Stomach (tissue), 8 donors: ENCODE measurements at regions not wholly inside any gene's neighbourhood (a gene's known extent, or its start where the extent isn't known, plus 50 kb on each side); places are given as distances from the start of the nearest gene placed in this dataset.

Experiments
- DNase-seq, 2 donors: peaks; one replicate each; pipeline versions ENCODE4 v3.0.0 to v3.0.0-alpha.2; 2013 to 2019
- H3K27ac ChIP-seq, 5 donors: fragments of 200-600 bp in 4 of 5; sonication (generic) in 4 of 5; one replicate each; pipeline ENCODE4 v1.5.1; 2013 to 2019; ENCODE audit warnings: mild to moderate bottlenecking in 1 of 5, moderate library complexity in 1 of 5
- H3K27me3 ChIP-seq, 3 donors: fragments of 200-600 bp; sonication (generic); one replicate each; pipeline ENCODE4 v1.5.1; 2017 to 2019; ENCODE audit warnings: mixed run types in 1 of 3
- H3K36me3 ChIP-seq, 4 donors: fragments of 200-600 bp; sonication (generic); 1 replicate in 3 of 4; 2 replicates in 1 of 4; pipeline ENCODE4 v1.5.1; 2016 to 2019
- H3K4me1 ChIP-seq, 4 donors: fragments of 200-600 bp; sonication (generic); one replicate each; pipeline ENCODE4 v1.5.1; 2016 to 2019
- H3K4me3 ChIP-seq, 4 donors: fragments of 200-600 bp; sonication (generic) in 3 of 4; one replicate each; pipeline ENCODE4 v1.5.1; 2016 to 2019; ENCODE audit warnings: mild to moderate bottlenecking in 1 of 4
- H3K9me3 ChIP-seq, 4 donors: fragments of 200-600 bp; sonication (generic); one replicate each; pipeline ENCODE4 v1.5.1; 2016 to 2019
- EP300 ChIP-seq: sonication (generic); formaldehyde crosslinking; IDR thresholded peaks from one replicate; pipeline ENCODE4 v1.6.1; 2017; ENCODE audit warnings: antibody characterized with exemption
- POLR2A ChIP-seq, 4 donors: fragments of 450-650 bp; IDR thresholded peaks; one replicate each; pipeline ENCODE4 v1.6.1; 2016; ENCODE audit warnings: antibody characterized with exemption in 4 of 4, control low read depth in 2 of 4, mild to moderate bottlenecking in 1 of 4, moderate library complexity in 1 of 4
- POLR2AphosphoS5 ChIP-seq, 3 donors: sonication (generic); formaldehyde crosslinking; IDR thresholded peaks; one replicate each; pipeline ENCODE4 v1.6.1; 2016; ENCODE audit warnings: antibody characterized with exemption in 3 of 3
- WGBS, 5 donors: extraction: QIAGEN DNeasy Blood & Tissue Kit in 3 of 5; methylation state at CpG; one replicate each; pipeline versions ENCODE4 v1.1.5 to v1.1.7; 2013 to 2018; 5-methylcytosine and 5-hydroxymethylcytosine counted together
- intact Hi-C: fragments of 100-400 bp; cut with DNase I; formaldehyde crosslinking; loops from one replicate; pipeline ENCODE4 v1.15.1; 2023; ENCODE audit warnings: low total_unique reads
- TF ChIP-seq, protein P1 (sequence below), 7 experiments: fragments of 450-650 bp in 4 of 7; fragments of 200-600 bp in 3 of 7; sonication (generic) in 3 of 7; IDR thresholded peaks; one replicate each; pipeline ENCODE4 v1.5.1; 2016 to 2019; ENCODE audit warnings: antibody characterized with exemption in 7 of 7, control low read depth in 2 of 7, mild to moderate bottlenecking in 1 of 7
- donor health status: healthy with polysubstance abuse.
- donor health status: Bipolar disorder and iron deficiency.
- donor health status: healthy.

DNA sequence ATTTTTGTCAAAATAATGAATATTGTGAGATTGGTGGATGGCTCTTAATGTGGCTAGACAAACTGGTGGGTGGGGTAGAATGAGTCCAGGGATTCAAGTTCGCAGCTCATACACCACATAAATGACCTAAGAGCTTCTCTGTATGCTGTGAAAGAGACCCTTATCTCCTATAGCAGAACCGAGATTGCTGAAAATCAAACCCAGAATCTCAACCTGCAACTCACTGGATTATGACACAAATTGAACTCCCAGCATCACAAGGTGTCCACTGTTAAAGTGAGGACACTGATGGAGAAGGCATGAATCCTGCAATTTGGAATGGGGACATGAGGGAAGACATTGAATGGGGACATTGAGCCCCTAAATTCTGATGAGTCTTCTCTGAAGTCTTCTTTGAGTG is 51.3 kb upstream of the CNKSR3 start:
- Histone ChIP-seq H3K27me3 (no peaks in the 10 kb centered on the region), H3K36me3 (no peaks in the 10 kb centered on the region), H3K9me3 (no peaks in the 10 kb centered on the region), H3K4me1 (no peaks in the 10 kb centered on the region), H3K27ac (no peak overlapping the region), H3K4me3 (no peak overlapping the region)
- DNase-seq, result no peak
- TF ChIP-seq POLR2A (IDR thresholded peaks at IDR 0.05) (no peak), POLR2AphosphoS5 (IDR thresholded peaks at IDR 0.05) (no peak), EP300 (no peak)
- TF ChIP-seq, protein P1, sequence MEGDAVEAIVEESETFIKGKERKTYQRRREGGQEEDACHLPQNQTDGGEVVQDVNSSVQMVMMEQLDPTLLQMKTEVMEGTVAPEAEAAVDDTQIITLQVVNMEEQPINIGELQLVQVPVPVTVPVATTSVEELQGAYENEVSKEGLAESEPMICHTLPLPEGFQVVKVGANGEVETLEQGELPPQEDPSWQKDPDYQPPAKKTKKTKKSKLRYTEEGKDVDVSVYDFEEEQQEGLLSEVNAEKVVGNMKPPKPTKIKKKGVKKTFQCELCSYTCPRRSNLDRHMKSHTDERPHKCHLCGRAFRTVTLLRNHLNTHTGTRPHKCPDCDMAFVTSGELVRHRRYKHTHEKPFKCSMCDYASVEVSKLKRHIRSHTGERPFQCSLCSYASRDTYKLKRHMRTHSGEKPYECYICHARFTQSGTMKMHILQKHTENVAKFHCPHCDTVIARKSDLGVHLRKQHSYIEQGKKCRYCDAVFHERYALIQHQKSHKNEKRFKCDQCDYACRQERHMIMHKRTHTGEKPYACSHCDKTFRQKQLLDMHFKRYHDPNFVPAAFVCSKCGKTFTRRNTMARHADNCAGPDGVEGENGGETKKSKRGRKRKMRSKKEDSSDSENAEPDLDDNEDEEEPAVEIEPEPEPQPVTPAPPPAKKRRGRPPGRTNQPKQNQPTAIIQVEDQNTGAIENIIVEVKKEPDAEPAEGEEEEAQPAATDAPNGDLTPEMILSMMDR (IDR thresholded peaks at IDR 0.05), result no peak
- 88 to 92% (median 90%) methylated on average over 2 of the region's 2 CpGs for WGBS, 5 donors
- intact Hi-C loops, result no loop called here

DNA sequence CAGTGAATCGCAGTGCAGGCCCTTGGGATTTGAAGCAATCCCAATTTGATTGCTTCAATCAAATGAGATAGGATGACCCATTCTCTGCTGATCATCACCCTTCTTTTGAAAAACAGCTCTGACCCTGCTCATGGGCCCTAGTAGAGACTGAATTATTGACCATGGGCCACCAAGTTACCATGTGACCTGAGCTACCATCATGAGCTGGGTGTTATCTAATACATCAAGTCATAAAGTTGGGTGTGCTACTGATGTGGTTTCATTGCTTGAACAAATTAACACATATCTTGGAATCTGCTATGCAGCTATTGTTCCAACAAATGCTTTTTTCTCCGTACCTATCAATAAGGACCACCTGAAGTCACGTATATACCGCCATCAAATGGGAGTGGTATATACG is 54.8 kb upstream of the CNKSR3 start:
- peaks cover 0 to 14% (median 5%) of the 10 kb centered on the region in 4 donors for H3K4me1 ChIP-seq
- WGBS, 5 donors, result 95 to 100% (median 96%) methylated on average over 5 of the region's 5 CpGs
- H3K9me3 ChIP-seq, result no peaks in the 10 kb centered on the region
- no peak for DNase-seq
- H3K36me3 ChIP-seq, result no peaks in the 10 kb centered on the region
- intact Hi-C loops, result no loop called here
- no peaks in the 10 kb centered on the region for H3K27me3 ChIP-seq
- TF ChIP-seq, protein P1 (IDR thresholded peaks at IDR 0.05), result no peak
- TF ChIP-seq EP300 (no peak), POLR2A (IDR thresholded peaks at IDR 0.05) (no peak), POLR2AphosphoS5 (IDR thresholded peaks at IDR 0.05) (no peak)
- no peak overlapping the region for H3K27ac ChIP-seq
- no peak overlapping the region for H3K4me3 ChIP-seq

DNA sequence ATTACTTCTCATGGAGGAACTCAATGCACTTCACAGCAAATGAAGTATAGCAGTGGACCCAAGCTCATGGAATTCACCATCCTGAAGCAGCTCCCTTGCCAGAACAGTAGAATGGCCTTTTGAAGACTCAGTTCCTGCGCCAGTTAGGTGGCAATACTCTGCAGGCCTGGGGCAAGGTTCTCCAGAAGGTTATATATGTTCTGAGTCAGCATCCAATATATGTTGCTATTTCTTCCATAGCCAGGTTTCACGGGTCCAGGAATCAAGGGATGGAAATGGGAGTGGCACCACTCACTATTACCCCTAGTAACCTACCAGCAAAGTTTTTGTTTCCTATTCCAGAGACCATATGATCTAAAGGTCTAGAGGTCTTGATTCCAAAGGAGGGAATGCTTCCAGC is 56.4 kb upstream of the CNKSR3 start:
- no peak for DNase-seq
- H3K9me3 ChIP-seq, result no peaks in the 10 kb centered on the region
- no peak overlapping the region for H3K4me3 ChIP-seq
- no peaks in the 10 kb centered on the region for H3K27me3 ChIP-seq
- H3K36me3 ChIP-seq, result no peaks in the 10 kb centered on the region
- intact Hi-C loops, result no loop called here
- 90 to 93% (median 92%) methylated on average over 2 of the region's 2 CpGs for WGBS, 5 donors
- TF ChIP-seq POLR2A (IDR thresholded peaks at IDR 0.05) (no peak), EP300 (no peak), POLR2AphosphoS5 (IDR thresholded peaks at IDR 0.05) (no peak)
- TF ChIP-seq, protein P1 (IDR thresholded peaks at IDR 0.05), result no peak
- H3K27ac ChIP-seq, result no peak overlapping the region
- peaks cover 0 to 14% (median 5%) of the 10 kb centered on the region in 4 donors for H3K4me1 ChIP-seq

DNA sequence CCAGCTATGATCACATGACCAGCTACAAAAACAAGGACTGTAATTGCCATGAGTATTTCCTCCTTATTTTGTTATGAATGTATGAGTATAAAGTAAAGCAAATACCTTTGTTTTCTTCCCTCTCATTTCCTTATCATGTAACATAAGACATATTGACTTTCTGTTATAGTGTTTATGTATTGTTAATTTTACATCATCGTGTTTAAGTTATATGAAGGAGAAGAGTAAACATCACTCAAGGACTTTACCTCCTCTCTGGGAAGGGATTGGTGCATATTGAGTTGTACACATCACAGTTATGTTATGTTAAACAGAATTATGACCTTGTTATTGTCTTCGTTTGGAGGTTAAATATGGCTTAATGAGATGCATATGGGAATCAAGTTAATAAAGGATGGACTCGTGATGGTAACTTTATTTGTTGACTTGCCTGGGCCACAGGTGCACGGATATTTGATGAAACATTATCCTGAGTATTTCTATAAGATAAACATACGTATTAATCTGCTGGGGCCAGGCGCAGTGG is 57.3 kb upstream of the CNKSR3 start:
- peaks cover 0 to 14% (median 5%) of the 10 kb centered on the region in 4 donors for H3K4me1 ChIP-seq
- DNase-seq, result no peak
- H3K27me3 ChIP-seq, result no peaks in the 10 kb centered on the region
- H3K36me3 ChIP-seq, result no peaks in the 10 kb centered on the region
- intact Hi-C loops, result no loop called here
- H3K4me3 ChIP-seq, result no peak overlapping the region
- TF ChIP-seq POLR2A (IDR thresholded peaks at IDR 0.05) (no peak), POLR2AphosphoS5 (IDR thresholded peaks at IDR 0.05) (no peak), EP300 (no peak)
- TF ChIP-seq, protein P1 (IDR thresholded peaks at IDR 0.05), result no peak
- no peaks in the 10 kb centered on the region for H3K9me3 ChIP-seq
- no peak overlapping the region for H3K27ac ChIP-seq
- WGBS, 5 donors, result 47 to 61% (median 54%) methylated on average over 6 of the region's 6 CpGs
